ENCODE measurements at regions not wholly inside any gene's neighbourhood (a gene's known extent, or its start where the extent isn't known, plus 50 kb on each side); places are given as distances from the start of the nearest gene placed in this dataset.

- no peak for ATAC-seq
- no peak overlapping the region for H3K4me3 ChIP-seq (replicated peaks in 1 of 3; ENCODE audit: insufficient read depth in 1 of 3, low read depth in 2 of 3, low read length in 3 of 3)
- intact Hi-C loops (cut with micrococcal nuclease; ENCODE audit: unreplicated experiment) = no loop called here
Observed at GRCh38 chr5:144742361-144742760, 571.7 kb downstream of the KCTD16 start.

More at GRCh38 chr5:144742361-144742760, 571.7 kb downstream of the KCTD16 start:
- DNase-seq (ENCODE audit: low spot score) (no peak), FAIRE-seq (no peak)
- Histone ChIP-seq H3K27ac (ENCODE audit: extremely low read length, insufficient read depth, low read length) (no peak overlapping the region), H2AFZ (ENCODE audit: low read length) (no peak overlapping the region), H3K9ac (ENCODE audit: insufficient read depth, low read depth, low read length) (no peak overlapping the region), H3K4me2 (ENCODE audit: low read depth, low read length) (no peak overlapping the region), H3K36me3 (replicated peaks in 1 of 2; ENCODE audit: control insufficient read depth in 1 of 2, insufficient read depth in 2 of 2, low read length in 2 of 2) (no peaks in the 10 kb centered on the region), H4K20me1 (ENCODE audit: insufficient read depth, low read length) (no peaks in the 10 kb centered on the region), H3K27me3 (ENCODE audit: control insufficient read depth in 1 of 2, insufficient read depth in 2 of 2, low read length in 2 of 2) (no peaks in the 10 kb centered on the region), H3K4me1 (ENCODE audit: insufficient read depth, low read length) (no peaks in the 10 kb centered on the region), H3K79me2 (ENCODE audit: insufficient read depth, low read length) (no peaks in the 10 kb centered on the region), H3K9me3 (ENCODE audit: low read length) (peaks cover 35% of the 10 kb centered on the region)
- ChIA-PET POLR2A (no interaction called here), CTCF (ENCODE audit: low intra/inter-chr PET ratio, low total read pairs) (no interaction called here)
- TF ChIP-seq KAT2B (IDR thresholded peaks at IDR 0.05; ENCODE audit: borderline replicate concordance, low read depth, low read length) (no peak), DNMT3B (CRISPR knock-in tag; conservative IDR thresholded peaks at IDR 0.05) (no peak), ZNF260 (CRISPR knock-in tag; IDR thresholded peaks at IDR 0.05; ENCODE audit: borderline replicate concordance, low read depth) (no peak), ZNF724P (CRISPR knock-in tag; IDR thresholded peaks at IDR 0.05; ENCODE audit: borderline replicate concordance) (no peak), ZNF138 (CRISPR knock-in tag; IDR thresholded peaks at IDR 0.05; ENCODE audit: low read depth) (no peak), PHF21A (CRISPR knock-in tag; IDR thresholded peaks at IDR 0.05) (no peak), FOXC1 (CRISPR knock-in tag; IDR thresholded peaks at IDR 0.05; ENCODE audit: borderline replicate concordance) (no peak), TAF1 (CRISPR knock-in tag; IDR thresholded peaks at IDR 0.05) (no peak), ZNF644 (CRISPR knock-in tag; IDR thresholded peaks at IDR 0.05; ENCODE audit: low read depth) (no peak), HMG20B (CRISPR knock-in tag; conservative IDR thresholded peaks at IDR 0.05) (no peak), ZSCAN22 (CRISPR knock-in tag; IDR thresholded peaks at IDR 0.05) (no peak), ZNF557 (CRISPR knock-in tag; IDR thresholded peaks at IDR 0.05) (no peak), ZNF431 (CRISPR knock-in tag; IDR thresholded peaks at IDR 0.05; ENCODE audit: borderline replicate concordance, low read depth) (no peak), MAF1 (CRISPR knock-in tag; IDR thresholded peaks at IDR 0.05; ENCODE audit: borderline replicate concordance) (no peak), SYNCRIP (IDR thresholded peaks at IDR 0.05; ENCODE audit: insufficient read depth, low read depth, low read length) (no peak)
- TF ChIP-seq, protein P1, sequence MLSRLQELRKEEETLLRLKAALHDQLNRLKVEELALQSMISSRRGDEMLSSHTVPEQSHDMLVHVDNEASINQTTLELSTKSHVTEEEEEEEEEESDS (CRISPR knock-in tag; IDR thresholded peaks at IDR 0.05; ENCODE audit: borderline replicate concordance) = no peak
- TF ChIP-seq, protein P2, sequence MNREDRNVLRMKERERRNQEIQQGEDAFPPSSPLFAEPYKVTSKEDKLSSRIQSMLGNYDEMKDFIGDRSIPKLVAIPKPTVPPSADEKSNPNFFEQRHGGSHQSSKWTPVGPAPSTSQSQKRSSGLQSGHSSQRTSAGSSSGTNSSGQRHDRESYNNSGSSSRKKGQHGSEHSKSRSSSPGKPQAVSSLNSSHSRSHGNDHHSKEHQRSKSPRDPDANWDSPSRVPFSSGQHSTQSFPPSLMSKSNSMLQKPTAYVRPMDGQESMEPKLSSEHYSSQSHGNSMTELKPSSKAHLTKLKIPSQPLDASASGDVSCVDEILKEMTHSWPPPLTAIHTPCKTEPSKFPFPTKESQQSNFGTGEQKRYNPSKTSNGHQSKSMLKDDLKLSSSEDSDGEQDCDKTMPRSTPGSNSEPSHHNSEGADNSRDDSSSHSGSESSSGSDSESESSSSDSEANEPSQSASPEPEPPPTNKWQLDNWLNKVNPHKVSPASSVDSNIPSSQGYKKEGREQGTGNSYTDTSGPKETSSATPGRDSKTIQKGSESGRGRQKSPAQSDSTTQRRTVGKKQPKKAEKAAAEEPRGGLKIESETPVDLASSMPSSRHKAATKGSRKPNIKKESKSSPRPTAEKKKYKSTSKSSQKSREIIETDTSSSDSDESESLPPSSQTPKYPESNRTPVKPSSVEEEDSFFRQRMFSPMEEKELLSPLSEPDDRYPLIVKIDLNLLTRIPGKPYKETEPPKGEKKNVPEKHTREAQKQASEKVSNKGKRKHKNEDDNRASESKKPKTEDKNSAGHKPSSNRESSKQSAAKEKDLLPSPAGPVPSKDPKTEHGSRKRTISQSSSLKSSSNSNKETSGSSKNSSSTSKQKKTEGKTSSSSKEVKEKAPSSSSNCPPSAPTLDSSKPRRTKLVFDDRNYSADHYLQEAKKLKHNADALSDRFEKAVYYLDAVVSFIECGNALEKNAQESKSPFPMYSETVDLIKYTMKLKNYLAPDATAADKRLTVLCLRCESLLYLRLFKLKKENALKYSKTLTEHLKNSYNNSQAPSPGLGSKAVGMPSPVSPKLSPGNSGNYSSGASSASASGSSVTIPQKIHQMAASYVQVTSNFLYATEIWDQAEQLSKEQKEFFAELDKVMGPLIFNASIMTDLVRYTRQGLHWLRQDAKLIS (CRISPR knock-in tag; IDR thresholded peaks at IDR 0.05) = no peak
- TF ChIP-seq, protein P3, sequence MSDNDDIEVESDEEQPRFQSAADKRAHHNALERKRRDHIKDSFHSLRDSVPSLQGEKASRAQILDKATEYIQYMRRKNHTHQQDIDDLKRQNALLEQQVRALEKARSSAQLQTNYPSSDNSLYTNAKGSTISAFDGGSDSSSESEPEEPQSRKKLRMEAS (IDR thresholded peaks at IDR 0.05) = no peak
- no TSS peak for BruUV-seq (replicated peaks)
- 0% methylated on average over 1 of the region's 1 CpG for WGBS (ENCODE audit: low lambda C conversion rate)
- in situ Hi-C loops (cut with HindIII; ENCODE audit: extremely low pct_ligation_motif_present, low pct_unique_long_range_greater_than_20kb) = no loop called here

Data from HepG2 (cell line).